OCI-LY7 (cell line): ENCODE measurements at regions not wholly inside any gene's neighbourhood (a gene's known extent, or its start where the extent isn't known, plus 50 kb on each side); places are given as distances from the start of the nearest gene placed in this dataset.
"Not testable (repeated sequence)": the region's sequence is repeated elsewhere in the genome, so short reads cannot be mapped to it uniquely, and the experiment has no call there.

Source experiments
- EZH2phosphoT487 ChIP-seq: fragments of 200-600 bp; sonication (generic); IDR thresholded peaks from 2 replicates; pipeline ENCODE4 v1.6.1; 2018; ENCODE audit warnings: low read depth, borderline replicate concordance, mild to moderate bottlenecking, mixed run types, antibody characterized with exemption, low read length, moderate library complexity, mixed read lengths
- TF ChIP-seq, protein P1 (sequence below): fragments of 200-600 bp; sonication (generic); conservative IDR thresholded peaks from 2 replicates; pipeline ENCODE4 v1.5.1; 2014; ENCODE audit warnings: mild to moderate bottlenecking, antibody characterized with exemption, low read length, moderate library complexity, mixed read lengths

DNA sequence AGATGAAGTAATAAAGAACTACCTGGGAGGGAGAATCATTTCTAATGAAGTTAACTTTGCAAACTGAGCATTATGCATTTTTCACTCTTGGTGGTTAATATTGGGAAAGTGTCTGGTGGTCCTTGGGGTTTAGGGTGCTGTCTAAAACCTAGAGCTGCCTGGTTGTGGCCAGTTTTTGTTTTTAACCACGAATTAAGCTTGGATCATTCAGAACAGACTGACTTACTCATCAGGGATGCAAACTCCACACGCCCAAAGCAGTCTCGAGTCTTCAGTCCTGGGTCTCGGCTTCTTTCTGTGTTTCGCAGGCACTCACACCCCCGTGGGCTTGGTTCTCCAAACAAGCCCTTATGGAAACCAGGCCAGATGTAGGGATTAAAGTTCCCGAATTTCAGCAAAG is 113.8 kb upstream of the PLGLB2 start:
- TF ChIP-seq, protein P1, sequence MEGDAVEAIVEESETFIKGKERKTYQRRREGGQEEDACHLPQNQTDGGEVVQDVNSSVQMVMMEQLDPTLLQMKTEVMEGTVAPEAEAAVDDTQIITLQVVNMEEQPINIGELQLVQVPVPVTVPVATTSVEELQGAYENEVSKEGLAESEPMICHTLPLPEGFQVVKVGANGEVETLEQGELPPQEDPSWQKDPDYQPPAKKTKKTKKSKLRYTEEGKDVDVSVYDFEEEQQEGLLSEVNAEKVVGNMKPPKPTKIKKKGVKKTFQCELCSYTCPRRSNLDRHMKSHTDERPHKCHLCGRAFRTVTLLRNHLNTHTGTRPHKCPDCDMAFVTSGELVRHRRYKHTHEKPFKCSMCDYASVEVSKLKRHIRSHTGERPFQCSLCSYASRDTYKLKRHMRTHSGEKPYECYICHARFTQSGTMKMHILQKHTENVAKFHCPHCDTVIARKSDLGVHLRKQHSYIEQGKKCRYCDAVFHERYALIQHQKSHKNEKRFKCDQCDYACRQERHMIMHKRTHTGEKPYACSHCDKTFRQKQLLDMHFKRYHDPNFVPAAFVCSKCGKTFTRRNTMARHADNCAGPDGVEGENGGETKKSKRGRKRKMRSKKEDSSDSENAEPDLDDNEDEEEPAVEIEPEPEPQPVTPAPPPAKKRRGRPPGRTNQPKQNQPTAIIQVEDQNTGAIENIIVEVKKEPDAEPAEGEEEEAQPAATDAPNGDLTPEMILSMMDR: not testable (repeated sequence)
- not testable (repeated sequence) for TF ChIP-seq EZH2phosphoT487
